ENCODE measurements at regions not wholly inside any gene's neighbourhood (a gene's known extent, or its start where the extent isn't known, plus 50 kb on each side); places are given as distances from the start of the nearest gene placed in this dataset.

DNA sequence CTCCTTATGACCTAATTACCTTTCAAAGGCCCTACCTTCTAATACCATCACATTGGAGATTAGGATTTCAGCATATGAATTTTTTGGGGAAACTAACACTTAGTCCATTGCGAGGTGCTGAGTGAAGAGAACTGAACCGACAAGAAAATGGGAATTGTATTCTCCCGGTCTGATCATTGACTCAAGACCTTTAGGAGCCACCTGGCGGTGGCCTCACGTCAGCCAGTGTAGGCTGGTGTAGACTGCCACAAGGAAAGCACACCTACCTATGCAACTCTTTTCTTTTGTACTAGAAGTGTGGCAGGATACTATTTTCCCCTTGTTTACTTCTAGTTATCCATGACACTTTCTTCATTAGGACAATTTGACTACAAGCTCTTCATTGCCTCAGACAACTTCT, 333.5 kb upstream of the B3GALT2 start:
- DNase-seq, result no peak

DNA sequence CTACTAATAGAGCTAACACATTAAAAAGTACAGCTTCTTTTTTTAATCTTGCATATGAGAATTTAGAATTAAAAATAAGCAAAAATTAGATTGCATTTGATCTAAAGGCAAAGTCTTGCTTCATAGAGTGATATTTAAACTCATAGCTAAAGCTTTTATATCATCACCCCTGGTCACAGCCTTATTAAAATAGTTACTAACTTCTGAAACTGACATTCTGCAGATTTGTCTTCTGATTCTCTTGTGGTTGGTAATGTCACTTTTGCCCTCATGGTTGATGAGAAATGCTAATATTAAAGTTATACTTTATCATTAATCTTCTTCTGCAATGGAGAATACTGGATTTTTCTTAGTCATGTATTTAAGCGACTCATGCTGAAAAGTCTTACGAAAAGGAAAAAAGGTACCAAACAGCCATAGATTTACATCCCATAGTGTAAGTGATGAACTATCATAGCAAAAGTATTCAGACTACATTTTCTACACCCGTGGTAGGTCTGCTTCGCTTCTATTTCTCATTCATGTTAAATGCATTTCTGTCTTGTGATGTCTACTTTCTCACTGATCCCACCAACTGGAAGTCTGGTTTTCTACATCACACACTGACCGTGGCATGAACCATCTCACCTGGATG, 330.5 kb upstream of the B3GALT2 start:
- no peak for DNase-seq

DNA sequence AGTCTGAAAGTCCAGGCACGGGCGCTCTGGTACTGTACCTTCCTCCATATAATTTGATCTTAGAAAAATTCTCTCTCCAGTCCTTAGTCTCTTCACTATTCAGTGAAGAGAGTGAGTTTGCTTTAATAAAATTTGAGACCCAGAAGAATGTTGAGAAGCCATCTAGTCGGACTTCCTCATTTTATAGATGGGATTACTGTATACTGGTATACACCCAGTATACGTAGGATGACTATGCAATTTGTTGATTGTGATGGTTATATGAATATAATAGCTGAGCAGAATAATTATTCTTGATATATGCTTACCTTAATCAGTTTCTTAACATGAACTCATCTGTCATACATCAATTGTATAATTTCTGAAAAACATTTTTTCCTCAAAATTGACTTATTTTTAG, 328.0 kb upstream of the B3GALT2 start:
- no peak for DNase-seq

DNA sequence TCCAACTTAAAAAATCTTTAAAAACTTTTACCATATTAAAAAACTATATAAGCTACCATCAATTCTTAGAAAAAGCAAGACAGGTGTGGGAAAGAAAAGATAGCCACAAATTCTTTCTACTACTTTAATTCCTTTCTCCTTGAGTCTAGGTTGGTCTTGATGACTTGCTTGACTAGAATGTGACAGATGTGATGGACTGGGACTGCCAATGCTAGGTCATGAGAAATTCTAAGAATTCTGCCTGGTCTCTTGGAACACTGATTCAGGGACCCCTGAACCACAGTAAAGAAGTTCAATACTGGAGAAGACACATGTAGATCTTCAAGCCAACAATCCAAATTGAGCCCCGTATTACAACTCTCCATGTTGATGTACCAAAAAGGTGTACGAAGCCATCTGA, 326.6 kb upstream of the B3GALT2 start:
- no peak for DNase-seq

DNA sequence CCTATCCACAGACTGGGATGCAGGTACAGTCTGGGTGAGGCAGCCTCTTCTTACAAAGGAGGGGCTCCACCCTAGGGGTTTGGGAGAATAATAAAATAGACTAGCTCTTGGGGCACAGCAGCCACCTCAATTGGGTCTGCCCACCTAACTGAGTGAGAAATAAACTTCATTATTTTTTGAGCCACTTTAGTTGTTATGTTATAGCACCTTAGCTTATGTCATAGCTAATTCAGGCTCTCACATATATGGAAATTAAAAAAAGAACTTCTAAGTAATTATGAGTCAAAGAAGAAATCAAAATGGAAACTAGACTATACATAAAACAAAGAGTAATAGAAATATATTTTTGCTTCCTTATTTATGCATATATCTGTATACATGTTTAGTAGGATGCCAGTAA, 318.5 kb upstream of the B3GALT2 start:
- no peak for DNase-seq

DNA sequence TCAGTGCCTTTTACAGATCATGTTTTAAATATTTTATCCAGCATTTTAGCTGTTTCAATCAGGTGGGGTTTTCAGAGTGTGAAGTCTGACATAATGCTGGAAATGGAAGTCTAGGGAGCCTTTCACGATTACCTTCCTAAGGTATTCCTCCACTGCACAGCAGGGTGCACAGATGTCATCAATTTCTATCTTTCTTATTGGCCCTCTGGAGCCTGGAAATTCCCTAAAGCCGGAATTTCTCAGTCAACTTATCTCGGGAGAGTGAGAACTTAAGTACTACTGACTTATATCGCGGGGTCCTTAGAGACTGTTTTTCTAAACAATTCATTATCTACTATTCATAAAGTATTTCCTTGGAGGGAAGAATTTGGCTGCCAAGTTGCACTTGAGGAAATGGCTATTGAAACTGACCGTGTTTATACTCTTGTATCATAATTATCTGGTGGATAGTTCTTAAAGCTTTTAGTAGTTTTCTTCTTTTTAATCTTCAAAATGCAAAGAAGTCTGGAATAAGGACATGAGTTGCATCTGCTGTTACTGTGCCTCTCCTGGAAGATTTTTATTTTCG, 311.8 kb upstream of the B3GALT2 start:
- no peak for DNase-seq

DNA sequence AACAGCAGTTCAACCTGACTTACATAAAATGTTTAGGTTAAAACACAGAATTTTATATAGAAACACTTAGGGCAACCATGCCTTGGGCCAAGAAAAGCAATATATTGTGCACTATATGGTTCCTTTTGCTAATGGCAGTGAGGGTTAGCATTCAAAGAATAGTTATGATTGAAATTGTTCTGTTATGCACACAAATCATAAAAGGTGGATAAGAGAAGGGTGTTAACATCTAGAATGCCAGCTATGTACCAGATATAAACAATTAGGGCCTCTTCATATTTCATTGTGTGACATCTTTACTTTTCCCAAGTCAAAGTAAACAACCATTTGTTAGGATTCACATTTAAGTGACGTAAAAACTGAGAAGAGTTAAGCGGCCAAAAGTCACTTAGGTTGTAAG, 308.0 kb upstream of the B3GALT2 start:
- no peak for DNase-seq

DNA sequence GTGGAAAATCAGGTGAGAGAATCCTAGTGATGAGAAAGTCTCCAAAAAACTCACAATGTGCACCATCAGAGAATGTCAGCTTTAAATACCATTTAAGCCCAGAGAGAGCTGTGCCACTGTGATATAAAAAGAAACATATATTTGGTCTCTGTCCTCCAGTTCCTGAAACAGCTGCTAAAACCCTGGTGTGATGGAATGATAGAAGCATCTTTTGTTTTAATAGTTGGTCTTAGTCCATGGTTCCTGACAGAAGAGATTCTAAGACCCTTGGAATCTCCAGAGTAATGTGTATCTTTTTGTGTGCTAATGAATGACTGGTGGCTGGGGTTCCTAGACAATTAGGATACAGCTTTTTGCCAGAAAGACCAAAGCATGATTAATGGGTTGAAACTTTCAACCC, 302.8 kb upstream of the B3GALT2 start:
- DNase-seq, result no peak

DNA sequence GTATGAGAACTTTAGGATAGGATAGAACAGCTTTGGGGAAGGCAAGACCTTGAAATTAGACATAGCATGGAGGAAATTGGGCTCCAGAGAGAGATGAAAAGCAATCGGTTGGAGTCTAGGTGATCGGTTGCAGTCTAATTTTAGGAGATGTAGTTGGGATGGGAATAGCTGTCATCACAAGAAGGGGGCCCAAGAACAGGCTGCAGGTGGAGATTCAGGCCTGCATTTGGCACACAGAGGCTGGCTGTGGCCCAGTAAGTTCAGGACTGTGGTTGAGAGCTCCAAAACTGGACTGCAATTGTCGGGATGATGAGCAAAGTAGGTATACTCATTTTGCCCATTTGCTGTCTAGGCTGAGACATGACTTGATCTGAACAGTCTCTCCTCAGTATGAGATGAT, 301.3 kb upstream of the B3GALT2 start:
- no peak for DNase-seq

DNA sequence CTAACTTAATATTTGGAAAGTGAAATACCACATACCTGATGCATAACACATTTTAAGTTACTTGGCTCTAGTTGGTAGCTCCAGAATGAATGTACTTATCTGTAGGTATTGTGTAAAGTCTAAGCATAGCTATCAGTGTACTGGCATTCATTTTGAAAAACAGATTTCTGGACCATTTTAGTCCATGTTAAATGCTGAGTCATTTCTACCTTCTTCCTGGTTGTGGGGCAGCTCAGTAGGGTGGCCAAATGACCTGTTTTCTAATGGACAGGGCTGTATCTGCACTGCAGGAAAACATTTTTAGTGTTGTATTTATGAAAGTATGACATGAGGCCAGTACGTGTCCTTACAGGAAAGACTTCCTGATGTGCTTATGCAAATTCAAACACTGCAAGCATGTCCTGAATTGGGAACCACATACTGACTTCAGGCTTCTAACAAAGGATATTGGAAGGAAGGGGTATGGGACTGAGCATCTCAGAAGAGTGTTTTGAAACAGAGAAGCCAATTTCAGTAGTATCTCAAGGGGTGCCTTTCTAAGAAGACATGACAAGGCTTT, 300.3 kb upstream of the B3GALT2 start:
- no peak for DNase-seq

DNA sequence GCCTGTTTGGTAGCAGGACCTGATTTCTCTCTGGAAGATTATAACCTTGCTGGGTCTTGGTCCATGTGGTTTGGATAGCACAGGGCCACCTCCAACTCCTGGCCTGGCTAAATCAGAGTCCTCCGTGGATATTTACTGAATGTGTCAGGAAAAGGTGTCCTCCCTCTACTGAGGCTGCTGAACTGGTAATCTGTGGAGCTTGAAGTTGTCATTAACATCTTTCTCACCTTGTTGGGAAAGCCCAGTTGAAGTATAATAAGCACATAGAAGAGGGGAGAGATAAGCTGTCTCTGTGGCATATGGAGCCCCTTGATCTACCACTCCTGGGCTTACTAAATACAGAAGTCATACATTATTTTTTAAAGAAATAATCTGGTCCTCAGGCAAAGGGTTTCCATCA, 294.3 kb upstream of the B3GALT2 start:
- peak; percentile 11 to 53 for DNase-seq

DNA sequence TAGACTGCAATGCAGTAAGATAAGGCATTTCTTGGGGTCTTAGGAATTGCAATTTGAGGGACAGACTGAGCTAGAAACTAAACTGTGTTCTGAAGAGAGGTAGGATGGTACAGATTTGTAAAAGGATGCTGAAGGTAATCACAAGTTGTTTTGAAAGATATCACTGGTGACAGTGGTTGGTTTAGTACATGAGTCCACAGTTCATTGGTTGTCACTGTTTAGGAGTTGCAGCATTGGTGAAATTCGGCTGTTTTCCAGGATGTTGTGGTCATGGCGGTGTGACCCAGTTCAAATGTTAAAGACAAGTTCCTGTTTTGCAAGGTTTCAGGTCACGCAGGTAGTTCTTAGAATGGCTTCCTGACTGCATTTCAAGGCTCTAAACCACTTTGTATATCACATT, 292.8 kb upstream of the B3GALT2 start:
- no peak for DNase-seq

DNA sequence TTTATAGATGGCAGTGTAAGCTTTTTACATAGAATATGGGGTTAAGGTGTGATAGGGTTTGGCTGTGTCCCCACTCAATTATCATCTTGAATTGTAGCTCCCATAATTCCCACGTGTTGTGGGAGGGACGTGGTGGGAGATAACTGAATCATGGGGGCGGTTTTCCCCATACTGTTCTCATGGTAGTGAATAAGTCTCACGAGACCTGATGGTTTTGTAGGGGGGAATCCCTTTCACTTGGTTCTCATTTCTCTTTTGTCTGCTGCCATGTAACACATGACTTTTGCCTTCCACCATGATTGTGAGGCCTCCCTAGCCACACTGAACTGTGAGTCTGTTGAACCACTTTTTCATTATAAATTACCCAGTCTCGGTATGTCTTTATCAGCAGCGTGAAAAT, 290.3 kb upstream of the B3GALT2 start:
- DNase-seq, result no peak

DNA sequence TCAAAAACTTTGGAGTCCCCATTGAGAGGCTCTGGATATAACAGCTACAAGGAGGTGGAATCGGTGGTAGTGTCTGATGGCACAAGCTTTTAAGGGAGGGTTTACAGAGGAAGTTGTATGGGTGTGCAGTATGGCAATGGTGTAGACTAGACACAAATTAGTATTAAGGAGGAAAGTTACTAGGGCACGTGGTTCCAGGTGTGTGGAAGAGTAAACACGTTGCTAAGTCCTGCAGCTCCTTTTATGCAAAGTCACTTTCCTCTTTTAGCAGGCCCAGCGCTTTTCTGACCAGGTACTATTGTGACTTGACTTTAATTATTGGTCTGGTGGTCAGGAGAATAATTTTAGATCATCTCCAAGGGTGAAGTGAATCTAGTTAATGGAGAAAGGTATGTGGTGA, 287.5 kb upstream of the B3GALT2 start:
- no peak for DNase-seq

DNA sequence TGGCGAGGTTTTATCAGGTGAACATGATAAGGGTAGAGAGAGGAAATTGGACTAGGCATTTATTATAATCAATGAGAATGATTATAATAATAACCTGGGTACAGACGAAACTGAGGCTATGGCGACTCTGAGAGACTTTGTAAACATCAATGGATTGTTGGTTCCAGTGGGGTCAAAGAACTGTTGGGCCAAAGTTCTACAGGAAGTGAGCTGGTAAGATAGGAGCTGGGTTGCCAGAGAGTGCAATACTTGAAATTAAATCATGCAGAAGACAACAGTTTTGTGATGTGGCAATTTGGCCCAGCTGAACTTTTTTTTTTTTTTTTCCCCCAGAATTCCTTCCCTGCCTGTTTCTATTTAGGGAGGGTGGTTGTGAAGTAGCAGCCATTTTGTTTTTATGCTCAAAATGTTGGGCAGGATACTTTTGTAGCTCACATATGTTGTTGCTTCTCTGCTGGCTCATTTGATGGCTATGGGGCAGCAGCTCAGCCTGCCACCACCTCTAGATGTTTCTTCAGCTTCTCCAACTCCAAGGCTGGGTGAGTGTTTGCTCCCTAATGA, 286.5 kb upstream of the B3GALT2 start:
- DNase-seq, result no peak

DNA sequence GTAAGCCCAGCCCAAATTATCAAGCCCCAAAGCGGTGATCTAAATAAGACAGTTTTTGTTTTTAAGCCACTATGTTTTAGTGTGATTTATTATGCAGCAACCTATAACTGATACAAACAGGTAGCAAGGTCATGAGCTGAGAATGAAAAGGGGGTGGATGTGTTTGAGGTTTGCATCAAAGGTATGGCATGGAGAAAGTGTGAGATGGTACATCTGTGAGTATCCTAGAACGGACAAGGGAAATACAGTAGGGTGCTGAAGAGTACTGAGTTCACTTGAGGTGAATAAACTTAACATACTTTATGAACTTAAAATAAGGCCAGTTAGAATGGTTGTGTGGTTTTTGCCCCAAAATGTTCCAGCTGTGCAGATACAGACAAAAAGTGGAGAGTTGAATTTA, 286.0 kb upstream of the B3GALT2 start:
- DNase-seq, result no peak

DNA sequence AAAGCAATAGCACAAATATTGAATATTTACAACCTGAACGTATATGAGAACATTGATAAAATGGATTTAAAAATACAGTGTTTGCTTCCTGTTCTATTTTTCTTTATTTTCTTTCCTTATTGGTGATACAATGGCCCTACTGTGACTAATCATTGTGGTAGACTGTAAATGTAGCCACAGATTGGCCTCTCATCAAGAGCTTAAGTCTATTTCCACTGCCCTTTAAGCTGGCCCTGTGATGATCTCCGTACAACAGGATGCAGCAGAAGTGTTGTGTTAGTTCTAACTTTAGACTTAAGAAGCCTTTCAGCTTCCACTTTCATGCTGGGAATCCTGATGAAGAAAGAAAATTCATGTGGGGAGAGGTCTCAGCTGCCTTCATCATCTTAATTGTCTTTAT, 285.6 kb upstream of the B3GALT2 start:
- DNase-seq, result no peak

DNA sequence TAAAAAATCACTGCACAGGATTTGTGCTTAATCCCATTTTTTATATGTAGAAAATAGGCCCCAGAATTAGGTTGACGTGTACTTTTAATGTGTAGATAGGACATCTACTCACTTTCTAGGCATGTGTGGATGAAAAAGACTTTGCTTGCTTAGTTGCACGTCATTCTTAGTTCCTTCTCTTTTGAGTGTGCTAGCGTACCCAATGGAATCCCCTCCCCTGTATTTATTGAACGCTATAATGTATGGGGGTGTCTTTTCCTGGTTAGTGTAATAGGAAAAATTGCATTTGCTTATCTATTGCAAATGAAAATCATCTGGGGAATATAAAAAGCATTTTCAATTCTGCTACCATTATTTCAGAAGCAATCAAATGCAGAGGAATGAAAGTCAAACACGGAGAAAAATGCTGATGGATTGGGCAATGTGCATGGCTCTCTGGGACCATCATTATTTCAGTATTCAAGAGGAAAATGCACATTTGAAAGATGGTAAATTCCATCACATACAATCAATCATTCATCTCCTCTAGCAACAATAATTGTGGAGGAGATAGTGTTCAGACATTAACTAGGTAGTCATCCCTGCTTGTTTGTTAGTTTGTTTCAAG, 277.0 kb upstream of the B3GALT2 start:
- DNase-seq, result no peak

DNA sequence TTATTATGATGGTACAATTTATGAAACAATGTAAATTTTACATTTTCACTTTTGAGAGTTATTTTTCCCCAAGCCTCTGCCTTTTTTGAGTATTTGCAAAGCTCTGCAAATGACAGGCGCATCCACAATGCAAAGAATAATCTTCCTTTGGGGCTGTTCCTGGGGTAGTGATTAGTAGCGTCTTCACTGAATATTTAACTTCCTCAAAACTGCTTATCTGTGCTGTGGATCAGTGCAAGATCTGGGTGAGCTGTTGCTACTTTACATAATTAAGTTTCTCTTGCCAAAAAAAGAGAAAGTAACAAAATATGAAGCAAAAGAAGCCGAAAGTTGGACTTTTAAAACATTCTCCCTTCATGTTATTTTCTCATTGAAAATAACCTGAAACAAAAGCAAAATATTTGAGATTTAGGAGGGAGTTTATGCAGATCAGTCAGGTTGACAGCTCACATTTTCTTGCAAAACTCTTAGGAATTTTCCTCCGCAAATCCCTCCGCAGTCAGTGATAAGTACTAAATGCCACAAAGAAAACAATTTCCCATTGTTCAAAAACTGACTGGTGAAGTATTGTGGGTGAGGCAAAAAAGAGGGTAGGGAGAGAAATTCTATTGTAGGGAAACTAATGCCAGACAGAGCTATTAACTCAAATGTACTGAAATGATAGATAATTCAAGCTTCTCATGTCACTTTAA, 276.4 kb upstream of the B3GALT2 start:
- no peak for DNase-seq

DNA sequence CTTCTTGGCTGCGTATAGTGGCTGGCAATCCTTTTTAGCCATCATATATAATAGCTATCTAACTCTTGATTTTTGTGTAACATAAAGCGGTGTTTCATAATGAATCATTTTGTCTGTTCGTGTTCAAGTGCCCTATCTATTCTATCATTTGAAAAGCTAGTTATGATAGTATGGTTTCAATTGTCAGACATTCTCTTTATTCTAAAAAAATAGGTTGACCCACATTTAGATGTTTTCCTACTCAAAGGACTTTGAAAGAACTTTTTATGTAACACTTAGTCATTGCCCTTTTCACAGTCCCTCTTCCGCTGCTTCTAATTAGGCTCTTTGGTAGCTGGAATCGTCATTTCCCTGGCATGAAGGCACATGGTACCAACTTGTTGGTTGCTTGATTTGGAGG, 272.2 kb upstream of the B3GALT2 start:
- DNase-seq, result no peak

DNA sequence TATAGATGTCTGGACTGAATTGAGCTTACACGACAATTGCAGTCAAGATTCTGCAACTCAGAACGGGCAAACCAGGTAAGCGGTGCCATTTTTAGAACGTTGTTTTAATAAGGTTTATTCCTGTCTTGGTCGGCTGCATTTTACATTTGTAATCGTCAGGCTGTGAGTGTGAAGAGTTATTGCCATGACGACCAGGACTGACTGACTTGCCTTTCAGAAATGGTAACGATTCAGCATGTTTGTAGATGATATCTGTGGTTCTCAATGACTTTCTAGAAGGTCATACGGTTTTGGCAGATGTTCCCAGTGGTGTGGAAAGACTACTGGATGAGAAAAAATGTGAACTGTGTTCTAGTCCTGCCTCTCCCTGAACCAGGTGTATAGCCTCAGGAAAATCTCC, 271.3 kb upstream of the B3GALT2 start:
- DNase-seq, result no peak

DNA sequence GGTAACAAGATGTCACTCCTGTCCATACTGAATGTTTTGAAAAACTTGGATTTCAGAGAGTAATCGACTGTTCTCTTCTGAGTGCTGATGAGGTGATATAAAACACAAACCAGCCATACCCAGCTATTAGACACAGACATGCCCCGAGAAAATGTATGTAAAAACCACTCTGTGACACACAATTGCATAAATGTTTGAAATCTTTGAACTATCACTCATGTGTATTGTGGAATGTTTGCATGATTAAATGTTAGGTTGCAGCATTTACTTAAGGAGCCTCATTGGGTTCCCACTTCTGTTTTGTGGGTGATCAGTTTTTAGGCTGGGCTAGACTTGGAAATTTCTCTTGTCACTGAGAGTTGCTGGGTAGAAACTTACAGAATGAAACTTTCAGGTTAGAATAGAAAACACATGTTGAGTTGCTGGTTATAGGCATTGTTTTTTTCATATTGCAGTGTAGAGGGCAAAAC, 270.4 kb upstream of the B3GALT2 start:
- no peak for DNase-seq

DNA sequence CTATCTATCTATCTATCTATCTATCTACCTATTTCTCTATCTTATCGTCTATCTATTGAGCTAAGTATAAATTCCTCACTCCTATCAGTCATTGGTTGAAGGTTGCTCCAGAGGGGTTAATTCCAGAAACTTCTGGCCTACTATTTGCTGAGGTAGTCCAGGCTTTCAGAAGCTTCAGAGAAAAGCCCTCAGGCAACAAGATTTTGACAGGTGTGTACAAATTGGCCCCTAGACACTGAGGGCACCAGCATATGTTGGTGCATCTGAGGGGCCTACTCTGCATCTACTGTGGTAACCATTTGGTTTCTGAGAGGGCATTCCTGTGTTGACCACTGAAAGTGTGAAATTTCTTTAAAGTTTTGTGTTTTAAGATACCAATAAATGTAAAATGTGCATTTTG, 265.2 kb upstream of the B3GALT2 start:
- DNase-seq, result no peak

DNA sequence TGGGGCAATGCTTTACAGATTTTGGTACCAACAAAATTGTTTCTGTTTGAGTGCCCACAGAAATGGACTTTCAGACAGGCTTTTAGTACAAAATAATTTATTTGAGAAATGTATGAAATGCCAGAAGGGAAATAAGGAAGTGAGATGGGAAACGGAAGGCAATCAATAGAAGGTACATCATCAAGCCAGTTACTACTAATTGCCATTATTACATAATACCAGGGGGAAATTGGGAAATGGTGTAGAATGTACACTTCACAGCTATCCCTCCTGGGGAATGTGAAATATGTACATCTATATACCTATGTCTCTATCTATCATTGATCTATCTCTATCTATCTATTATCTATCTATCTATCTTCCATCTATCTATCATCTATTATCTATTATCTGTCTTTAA, 264.6 kb upstream of the B3GALT2 start:
- DNase-seq, result no peak
